22Rv1 (cell line): ENCODE measurements at regions not wholly inside any gene's neighbourhood (a gene's known extent, or its start where the extent isn't known, plus 50 kb on each side); places are given as distances from the start of the nearest gene placed in this dataset.

Experiments
- H3K27ac ChIP-seq: fragments of 450-650 bp; 2 replicates; pipeline ENCODE4 v1.5.1; 2017
- ZFX ChIP-seq: fragments of 450-650 bp; IDR thresholded peaks from 2 replicates; pipeline ENCODE4 v1.6.1; 2017; ENCODE audit warnings: antibody characterized with exemption, borderline replicate concordance
- TF ChIP-seq, protein P1 (sequence below): fragments of 450-650 bp; IDR thresholded peaks from 2 replicates; pipeline ENCODE4 v1.5.1; 2017; ENCODE audit warnings: mild to moderate bottlenecking

DNA sequence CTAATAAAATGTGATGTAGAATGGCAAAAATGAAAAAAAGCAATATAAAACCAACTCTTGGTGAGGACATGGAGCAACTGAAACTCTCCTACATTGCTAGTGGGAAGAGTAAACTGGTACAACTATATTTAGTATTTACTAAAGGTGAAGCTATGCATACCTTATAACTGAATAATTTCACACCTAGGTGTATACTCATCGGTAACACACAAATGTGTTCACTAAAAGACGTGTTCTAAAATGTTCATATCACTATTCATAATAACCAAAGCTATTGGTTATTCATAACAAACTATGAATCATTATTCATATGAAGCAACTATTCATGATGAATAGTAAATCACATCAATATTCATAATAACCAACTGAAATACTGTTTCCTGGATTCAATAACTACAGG is 1030.3 kb downstream of the ROBO2 start:
- TF ChIP-seq, protein P1, sequence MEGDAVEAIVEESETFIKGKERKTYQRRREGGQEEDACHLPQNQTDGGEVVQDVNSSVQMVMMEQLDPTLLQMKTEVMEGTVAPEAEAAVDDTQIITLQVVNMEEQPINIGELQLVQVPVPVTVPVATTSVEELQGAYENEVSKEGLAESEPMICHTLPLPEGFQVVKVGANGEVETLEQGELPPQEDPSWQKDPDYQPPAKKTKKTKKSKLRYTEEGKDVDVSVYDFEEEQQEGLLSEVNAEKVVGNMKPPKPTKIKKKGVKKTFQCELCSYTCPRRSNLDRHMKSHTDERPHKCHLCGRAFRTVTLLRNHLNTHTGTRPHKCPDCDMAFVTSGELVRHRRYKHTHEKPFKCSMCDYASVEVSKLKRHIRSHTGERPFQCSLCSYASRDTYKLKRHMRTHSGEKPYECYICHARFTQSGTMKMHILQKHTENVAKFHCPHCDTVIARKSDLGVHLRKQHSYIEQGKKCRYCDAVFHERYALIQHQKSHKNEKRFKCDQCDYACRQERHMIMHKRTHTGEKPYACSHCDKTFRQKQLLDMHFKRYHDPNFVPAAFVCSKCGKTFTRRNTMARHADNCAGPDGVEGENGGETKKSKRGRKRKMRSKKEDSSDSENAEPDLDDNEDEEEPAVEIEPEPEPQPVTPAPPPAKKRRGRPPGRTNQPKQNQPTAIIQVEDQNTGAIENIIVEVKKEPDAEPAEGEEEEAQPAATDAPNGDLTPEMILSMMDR = no peak
- no peak for TF ChIP-seq ZFX

DNA sequence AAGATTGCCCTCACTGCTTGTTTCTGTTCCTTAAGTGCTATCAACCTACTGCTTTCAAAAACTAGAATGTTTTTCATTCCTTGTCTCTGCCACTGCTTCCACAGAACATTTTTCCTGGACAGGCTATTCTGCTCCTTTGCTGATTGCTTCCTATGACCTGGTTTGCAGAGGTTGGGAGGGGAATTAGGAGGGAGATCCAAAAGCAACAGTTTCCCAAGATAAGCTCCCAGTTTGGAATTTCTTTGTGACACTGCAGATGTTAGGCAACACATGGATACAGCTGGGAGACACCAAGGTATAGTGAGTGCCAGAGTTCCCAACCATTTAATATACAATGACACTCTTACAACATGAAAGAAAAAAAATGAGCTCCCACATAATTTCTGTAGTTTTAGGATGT is 1036.5 kb downstream of the ROBO2 start:
- H3K27ac ChIP-seq = no peak overlapping the region
- no peak for TF ChIP-seq ZFX
- TF ChIP-seq, protein P1 = no peak

More for the DNA sequence above, 1030.3 kb downstream of the ROBO2 start:
- H3K27ac ChIP-seq = no peak overlapping the region

DNA sequence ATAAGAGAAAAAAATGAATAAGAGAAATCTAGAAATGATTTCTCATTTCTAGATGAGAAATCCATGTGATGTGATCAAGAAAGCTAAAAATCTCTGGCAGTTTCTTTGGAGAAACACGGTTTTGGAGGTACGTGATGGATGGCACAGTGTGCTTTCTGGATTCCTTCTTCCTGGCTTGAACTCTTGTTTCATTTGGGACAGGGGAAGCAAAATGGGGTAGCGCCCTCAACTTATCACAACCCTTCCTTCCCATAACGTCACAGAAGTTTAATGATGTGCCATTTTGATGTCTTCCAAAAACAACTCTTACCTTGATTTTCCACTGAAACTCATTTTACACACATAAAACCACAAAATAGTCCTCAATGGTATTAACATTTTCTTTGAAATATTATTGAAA is 1037.3 kb downstream of the ROBO2 start:
- no peak overlapping the region for H3K27ac ChIP-seq
- TF ChIP-seq ZFX = no peak
- TF ChIP-seq, protein P1 = no peak

DNA sequence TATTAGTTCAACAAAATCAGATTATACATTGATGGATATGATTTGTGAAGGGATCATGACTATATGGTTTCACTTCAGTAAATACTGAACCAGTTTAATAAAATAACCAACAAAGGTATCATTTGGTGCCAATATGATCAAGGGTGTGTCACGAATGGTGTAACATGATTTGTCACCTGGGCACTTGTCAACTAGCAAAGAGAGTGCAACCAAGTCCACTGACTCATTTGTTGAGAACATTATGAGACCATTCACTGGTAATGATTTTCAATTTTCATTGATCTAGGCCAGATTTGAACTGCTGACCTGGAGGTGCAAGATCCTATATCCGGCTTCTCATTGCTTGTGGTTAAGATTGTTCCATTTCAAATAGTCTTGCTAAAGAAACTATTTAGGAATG is 1037.9 kb downstream of the ROBO2 start:
- TF ChIP-seq, protein P1 = no peak
- TF ChIP-seq ZFX = no peak
- H3K27ac ChIP-seq = no peak overlapping the region

DNA sequence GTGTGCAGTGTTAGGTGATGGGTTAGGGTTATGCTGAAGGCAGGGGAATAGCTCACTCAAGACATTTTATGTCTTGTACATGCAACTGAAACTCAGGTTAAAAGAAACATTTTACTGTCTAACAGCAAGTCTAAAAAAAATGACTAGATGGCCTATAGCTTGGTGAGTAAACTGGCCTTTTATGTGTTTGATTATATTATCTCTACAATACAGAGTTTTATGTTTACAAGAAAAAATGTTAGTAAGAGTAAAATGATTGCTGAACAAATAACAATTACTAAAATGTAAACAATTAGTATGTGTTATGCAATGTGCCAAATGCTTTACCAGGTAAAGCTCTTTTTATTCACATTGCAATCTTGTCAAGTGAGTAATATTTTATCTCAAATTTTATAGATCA is 1039.6 kb downstream of the ROBO2 start:
- TF ChIP-seq ZFX = no peak
- TF ChIP-seq, protein P1 = no peak
- peak overlapping the region; percentile 25 for H3K27ac ChIP-seq

DNA sequence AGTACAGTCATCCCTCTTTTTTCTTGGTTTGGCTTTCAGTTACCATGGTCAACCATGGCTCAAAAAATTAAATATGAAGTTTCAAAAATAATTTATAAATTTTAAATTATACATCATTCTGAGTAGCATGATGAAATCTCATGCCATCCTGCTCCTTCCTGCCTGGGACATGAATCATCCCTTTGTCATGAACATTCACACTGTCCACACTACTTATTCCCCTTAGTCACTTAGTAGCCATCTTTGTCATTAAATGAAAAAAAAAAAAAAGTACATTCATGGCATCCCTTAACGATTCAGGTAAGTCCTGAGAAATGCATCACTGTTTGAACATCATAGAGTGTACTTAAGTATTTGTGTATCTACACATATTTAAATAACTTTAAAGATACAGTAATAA is 1046.3 kb downstream of the ROBO2 start:
- no peak for TF ChIP-seq ZFX
- TF ChIP-seq, protein P1 = no peak
- H3K27ac ChIP-seq = no peak overlapping the region

DNA sequence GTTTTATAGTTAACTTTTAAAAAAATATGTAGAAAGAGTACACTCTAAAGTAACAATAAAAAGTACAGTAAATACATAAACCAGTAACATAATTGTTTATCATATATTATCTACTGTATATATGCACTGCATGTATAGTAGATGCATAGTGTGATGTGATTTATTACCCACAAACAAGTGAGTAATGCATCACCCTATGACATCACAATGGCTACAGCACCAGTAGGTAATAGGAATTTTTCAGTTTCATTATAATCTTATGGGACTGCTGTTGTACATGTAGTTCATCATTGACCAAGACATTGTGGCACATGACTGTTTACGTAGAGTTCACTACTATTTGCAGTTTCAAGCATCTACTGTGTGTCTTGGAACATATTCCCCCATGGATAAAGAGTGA is 1047.2 kb downstream of the ROBO2 start:
- TF ChIP-seq, protein P1 = no peak
- no peak for TF ChIP-seq ZFX
- H3K27ac ChIP-seq = no peak overlapping the region
